HepG2 (cell line): ENCODE measurements at regions not wholly inside any gene's neighbourhood (a gene's known extent, or its start where the extent isn't known, plus 50 kb on each side); places are given as distances from the start of the nearest gene placed in this dataset.

Experiments
- ATAC-seq: fragments of 200-7000 bp; cut with Tn5 transposase; 3 replicates; pipeline ENCODE4 v1.9.1; 2020; ENCODE audit warnings: mild to moderate bottlenecking, moderate library complexity
- BruUV-seq: library from RNA; stranded (reverse); fragments of 400-500 nt; replicated peaks from 2 replicates; lab custom pipeline; 2021; lab: Mats Ljungman, UMichigan
- CTCF ChIA-PET: fragments of 300-600 bp; formaldehyde crosslinking; extraction: SDS; loops from one replicate; lab custom pipeline; 2021; ENCODE audit warnings: low total read pairs, inconsistent platforms, low intra/inter-chr PET ratio; lab: Yijun Ruan, JAX
- POLR2A ChIA-PET: fragments of 350-600 bp; sonication (Branson Sonifier 250); formaldehyde crosslinking; loops from one replicate; lab custom pipeline; 2020; ENCODE audit warnings: antibody characterized with exemption, inconsistent platforms; lab: Yijun Ruan, JAX
- DNase-seq: peaks from one replicate; pipeline ENCODE4 v3.0.0-alpha.2; 2015; ENCODE audit warnings: low spot score
- FAIRE-seq: peaks from 3 replicates; lab custom pipeline; 2011; peaks lifted over from hg19 to GRCh38; lab: Jason Lieb, UNC
- H2AFZ ChIP-seq: one replicate; pipeline ENCODE4 v1.6.1; 2011; ENCODE audit warnings: low read length, inconsistent platforms
- H3K27ac ChIP-seq: fragments of 300-600 bp; 3 replicates; pipeline ENCODE4 v1.8.0; 2011; ENCODE audit warnings: mixed run types, mild to moderate bottlenecking, mixed read lengths, low read length, inconsistent platforms; ENCODE audit not compliant: insufficient read depth; ENCODE audit errors: extremely low read length
- H3K27me3 ChIP-seq, 2 experiments: fragments of 200-600 bp in 1 of 2; 2 replicates in 1 of 2; 3 replicates in 1 of 2; pipeline versions ENCODE4 v1.6.0 to v1.8.0; 2011; ENCODE audit warnings: low read length in 2 of 2, mild to moderate bottlenecking in 2 of 2, moderate library complexity in 2 of 2, inconsistent platforms in 1 of 2; ENCODE audit not compliant: insufficient read depth in 2 of 2, control insufficient read depth in 1 of 2
- H3K36me3 ChIP-seq, 2 experiments: fragments of 200-600 bp in 1 of 2; replicated peaks in 1 of 2; 2 replicates in 1 of 2; 3 replicates in 1 of 2; pipeline versions ENCODE4 v1.5.1 to v1.8.0; 2011; ENCODE audit warnings: low read length in 2 of 2, inconsistent platforms in 1 of 2; ENCODE audit not compliant: insufficient read depth in 2 of 2, control insufficient read depth in 1 of 2
- H3K4me1 ChIP-seq: 2 replicates; pipeline ENCODE4 v1.5.1; 2012; ENCODE audit warnings: low read length, inconsistent platforms; ENCODE audit not compliant: insufficient read depth
- H3K4me2 ChIP-seq: 2 replicates; pipeline ENCODE4 v1.6.0; 2011; ENCODE audit warnings: low read depth, low read length, inconsistent platforms
- H3K4me3 ChIP-seq, 3 experiments: fragments of 200-600 bp in 1 of 3; sonication (generic), shearing (Covaris generic) in 1 of 3; replicated peaks in 1 of 3; 2 replicates each; pipeline ENCODE4 v1.5.1; 2011 to 2016; ENCODE audit warnings: low read length in 3 of 3, inconsistent platforms in 2 of 3, low read depth in 2 of 3, mild to moderate bottlenecking in 2 of 3, control low read depth in 1 of 3, mixed read lengths in 1 of 3; ENCODE audit not compliant: insufficient read depth in 1 of 3
- H3K79me2 ChIP-seq: one replicate; pipeline ENCODE4 v1.6.1; 2011; ENCODE audit warnings: low read length, inconsistent platforms; ENCODE audit not compliant: insufficient read depth
- H3K9ac ChIP-seq: 2 replicates; pipeline ENCODE4 v1.6.0; 2011; ENCODE audit warnings: mild to moderate bottlenecking, low read depth, low read length, inconsistent platforms; ENCODE audit not compliant: insufficient read depth
- H3K9me3 ChIP-seq: 2 replicates; pipeline ENCODE4 v1.5.1; 2012; ENCODE audit warnings: mild to moderate bottlenecking, low read length
- H4K20me1 ChIP-seq: 2 replicates; pipeline ENCODE4 v1.6.0; 2011; ENCODE audit warnings: inconsistent platforms, mild to moderate bottlenecking, low read length, moderate library complexity; ENCODE audit not compliant: insufficient read depth
- BHLHE40 ChIP-seq: IDR thresholded peaks from 2 replicates; pipeline ENCODE4 v1.6.1; 2011; ENCODE audit warnings: low read length, improper control_type of control experiment
- HMG20A ChIP-seq: IDR thresholded peaks from 2 replicates; pipeline ENCODE4 v1.6.1; 2016; ENCODE audit warnings: borderline replicate concordance
- MYC ChIP-seq: sonication (generic); formaldehyde crosslinking; IDR thresholded peaks from 2 replicates; pipeline ENCODE4 v1.9.0; 2021; ENCODE audit warnings: missing genetic modification reagents, borderline replicate concordance
- RFX3 ChIP-seq: IDR thresholded peaks from 2 replicates; pipeline ENCODE4 v1.6.1; 2016; ENCODE audit warnings: missing biosample characterization, missing genetic modification reagents
- SMAD9 ChIP-seq: sonication (generic); formaldehyde crosslinking; IDR thresholded peaks from 2 replicates; pipeline ENCODE4 v1.5.1; 2020; ENCODE audit warnings: mild to moderate bottlenecking, missing genetic modification reagents
- TAF1 ChIP-seq: sonication (generic); formaldehyde crosslinking; IDR thresholded peaks from 2 replicates; pipeline ENCODE4 v1.4.0; 2020; ENCODE audit warnings: missing genetic modification reagents
- TEAD2 ChIP-seq: sonication (generic); formaldehyde crosslinking; IDR thresholded peaks from 2 replicates; pipeline ENCODE4 v1.9.0; 2021; ENCODE audit warnings: missing genetic modification reagents
- THYN1 ChIP-seq: sonication (generic); formaldehyde crosslinking; IDR thresholded peaks from 2 replicates; pipeline ENCODE4 v1.8.1; 2023; ENCODE audit warnings: low read depth, mild to moderate bottlenecking, moderate library complexity, missing genetic modification reagents, borderline replicate concordance
- ZMYM2 ChIP-seq: sonication (generic); formaldehyde crosslinking; IDR thresholded peaks from 2 replicates; pipeline ENCODE4 v1.8.0; 2022; ENCODE audit warnings: mild to moderate bottlenecking, missing genetic modification reagents
- ZNF124 ChIP-seq: sonication (generic); formaldehyde crosslinking; IDR thresholded peaks from 2 replicates; pipeline ENCODE4 v1.4.0; 2020; ENCODE audit warnings: missing genetic modification reagents
- ZNF557 ChIP-seq: sonication (generic); formaldehyde crosslinking; IDR thresholded peaks from 2 replicates; pipeline ENCODE4 v1.4.0; 2020; ENCODE audit warnings: missing genetic modification reagents
- ZNF567 ChIP-seq: sonication (generic); formaldehyde crosslinking; IDR thresholded peaks from 2 replicates; pipeline ENCODE4 v1.8.1; 2023; ENCODE audit warnings: mild to moderate bottlenecking, missing genetic modification reagents, borderline replicate concordance
- ZNF569 ChIP-seq: sonication (generic); formaldehyde crosslinking; IDR thresholded peaks from 2 replicates; pipeline ENCODE4 v1.5.0; 2020; ENCODE audit warnings: mild to moderate bottlenecking, missing genetic modification reagents, moderate library complexity, borderline replicate concordance
- WGBS: methylation state at CpG from one replicate; pipeline ENCODE4 v1.1.6; 2017; ENCODE audit warnings: low lambda C conversion rate; 5-methylcytosine and 5-hydroxymethylcytosine counted together
- in situ Hi-C: cut with HindIII; loops from 2 replicates; pipeline ENCODE4 v1.10.0; 2017; ENCODE audit warnings: low pct_unique_long_range_greater_than_20kb; ENCODE audit not compliant: extremely low pct_ligation_motif_present
- intact Hi-C: fragments of 100-400 bp; cut with micrococcal nuclease; formaldehyde crosslinking; loops from one replicate; pipeline ENCODE4 v1.10.0; 2022; ENCODE audit not compliant: unreplicated experiment
- TF ChIP-seq, protein P1 (sequence below): sonication (generic); formaldehyde crosslinking; IDR thresholded peaks from 2 replicates; pipeline ENCODE4 v1.8.0; 2023; ENCODE audit warnings: mild to moderate bottlenecking, missing genetic modification reagents
- TF ChIP-seq, protein P2 (sequence below): sonication (generic); formaldehyde crosslinking; IDR thresholded peaks from 2 replicates; pipeline ENCODE4 v1.5.0; 2020; ENCODE audit warnings: missing genetic modification reagents, mild to moderate bottlenecking, borderline replicate concordance
- TF ChIP-seq, protein P3 (sequence below): sonication (generic); formaldehyde crosslinking; IDR thresholded peaks from 2 replicates; pipeline ENCODE4 v1.4.0; 2020; ENCODE audit warnings: mild to moderate bottlenecking, missing genetic modification reagents
- TF ChIP-seq, protein P4 (sequence below): sonication (generic); formaldehyde crosslinking; IDR thresholded peaks from 2 replicates; pipeline ENCODE4 v1.4.0; 2020; ENCODE audit warnings: missing genetic modification reagents; ENCODE audit errors: not compliant biosample characterization

DNA sequence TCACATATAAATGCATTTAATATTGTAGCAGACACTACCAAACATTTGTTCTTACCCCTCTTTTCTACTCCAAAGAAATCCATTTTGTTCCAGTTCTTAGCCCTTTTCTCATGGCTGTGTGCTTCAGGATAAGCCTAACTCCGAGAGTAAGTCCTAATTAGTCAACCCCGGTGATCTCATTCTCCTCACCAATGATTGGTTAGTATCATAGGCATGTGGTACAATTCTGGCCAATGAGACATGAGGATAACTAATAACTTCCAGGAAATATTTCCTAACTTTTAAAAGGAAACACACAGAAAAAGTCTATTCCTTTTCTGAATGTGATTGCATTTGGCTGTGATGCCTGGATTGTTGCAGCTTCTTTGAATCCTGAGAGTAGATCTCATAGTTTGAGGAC lies 116.0 kb downstream of the GPR63 start (continued):
- TF ChIP-seq, protein P1, sequence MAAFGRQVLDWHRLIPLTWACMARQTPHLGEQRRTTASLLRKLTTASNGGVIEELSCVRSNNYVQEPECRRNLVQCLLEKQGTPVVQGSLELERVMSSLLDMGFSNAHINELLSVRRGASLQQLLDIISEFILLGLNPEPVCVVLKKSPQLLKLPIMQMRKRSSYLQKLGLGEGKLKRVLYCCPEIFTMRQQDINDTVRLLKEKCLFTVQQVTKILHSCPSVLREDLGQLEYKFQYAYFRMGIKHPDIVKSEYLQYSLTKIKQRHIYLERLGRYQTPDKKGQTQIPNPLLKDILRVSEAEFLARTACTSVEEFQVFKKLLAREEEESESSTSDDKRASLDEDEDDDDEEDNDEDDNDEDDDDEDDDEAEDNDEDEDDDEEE, result no peak
- TF ChIP-seq ZNF557 (CRISPR knock-in tag) (no peak), TAF1 (CRISPR knock-in tag) (no peak), TEAD2 (CRISPR knock-in tag) (no peak), RFX3 (CRISPR knock-in tag) (no peak), ZNF569 (CRISPR knock-in tag) (no peak), SMAD9 (CRISPR knock-in tag) (no peak), MYC (CRISPR knock-in tag) (no peak), ZMYM2 (CRISPR knock-in tag) (no peak), THYN1 (no peak), ZNF124 (CRISPR knock-in tag) (no peak), ZNF567 (no peak), HMG20A (CRISPR knock-in tag) (no peak)

DNA sequence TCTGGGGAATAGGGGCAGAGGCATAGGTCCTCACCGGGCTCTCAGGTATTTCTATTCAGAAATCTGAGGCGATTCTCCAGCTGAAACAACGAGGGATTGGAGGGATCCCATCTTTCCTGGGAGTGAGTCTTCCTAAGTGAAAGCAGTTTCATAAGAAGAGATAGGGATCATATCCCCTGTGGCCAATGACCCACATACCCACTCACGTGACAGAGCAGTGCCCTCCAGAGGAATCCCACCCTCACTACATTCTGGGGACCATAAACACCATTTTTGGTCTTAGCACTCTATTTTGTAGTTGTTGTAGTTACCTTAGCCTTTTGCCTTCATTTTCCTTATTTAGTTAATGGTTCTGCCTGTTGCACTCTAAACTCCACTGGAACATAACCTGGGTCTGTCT lies 121.1 kb downstream of the GPR63 start:
- ChIA-PET POLR2A (no interaction called here), CTCF (no interaction called here)
- no peaks in the 10 kb centered on the region for H3K27me3 ChIP-seq
- no peaks in the 10 kb centered on the region for H3K79me2 ChIP-seq
- intact Hi-C loops (no loop called here), in situ Hi-C loops (no loop called here)
- H3K4me2 ChIP-seq, result no peak overlapping the region
- BruUV-seq, result no TSS peak
- no peak overlapping the region for H3K9ac ChIP-seq
- TF ChIP-seq, protein P2, sequence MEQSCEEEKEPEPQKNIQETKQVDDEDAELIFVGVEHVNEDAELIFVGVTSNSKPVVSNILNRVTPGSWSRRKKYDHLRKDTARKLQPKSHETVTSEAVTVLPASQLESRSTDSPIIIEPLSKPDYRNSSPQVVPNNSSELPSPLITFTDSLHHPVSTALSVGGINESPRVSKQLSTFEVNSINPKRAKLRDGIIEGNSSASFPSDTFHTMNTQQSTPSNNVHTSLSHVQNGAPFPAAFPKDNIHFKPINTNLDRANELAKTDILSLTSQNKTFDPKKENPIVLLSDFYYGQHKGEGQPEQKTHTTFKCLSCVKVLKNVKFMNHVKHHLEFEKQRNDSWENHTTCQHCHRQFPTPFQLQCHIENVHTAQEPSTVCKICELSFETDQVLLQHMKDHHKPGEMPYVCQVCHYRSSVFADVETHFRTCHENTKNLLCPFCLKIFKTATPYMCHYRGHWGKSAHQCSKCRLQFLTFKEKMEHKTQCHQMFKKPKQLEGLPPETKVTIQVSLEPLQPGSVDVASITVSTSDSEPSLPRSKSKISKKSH, result no peak
- TF ChIP-seq, protein P3, sequence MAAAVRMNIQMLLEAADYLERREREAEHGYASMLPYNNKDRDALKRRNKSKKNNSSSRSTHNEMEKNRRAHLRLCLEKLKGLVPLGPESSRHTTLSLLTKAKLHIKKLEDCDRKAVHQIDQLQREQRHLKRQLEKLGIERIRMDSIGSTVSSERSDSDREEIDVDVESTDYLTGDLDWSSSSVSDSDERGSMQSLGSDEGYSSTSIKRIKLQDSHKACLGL (CRISPR knock-in tag), result no peak
- TF ChIP-seq BHLHE40, result peak; percentile 61; the same call in 1 of the 2 replicates
- TF ChIP-seq, protein P4, sequence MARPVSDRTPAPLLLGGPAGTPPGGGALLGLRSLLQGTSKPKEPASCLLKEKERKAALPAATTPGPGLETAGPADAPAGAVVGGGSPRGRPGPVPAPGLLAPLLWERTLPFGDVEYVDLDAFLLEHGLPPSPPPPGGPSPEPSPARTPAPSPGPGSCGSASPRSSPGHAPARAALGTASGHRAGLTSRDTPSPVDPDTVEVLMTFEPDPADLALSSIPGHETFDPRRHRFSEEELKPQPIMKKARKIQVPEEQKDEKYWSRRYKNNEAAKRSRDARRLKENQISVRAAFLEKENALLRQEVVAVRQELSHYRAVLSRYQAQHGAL (CRISPR knock-in tag), result no peak
- no peak for DNase-seq
- no peaks in the 10 kb centered on the region for H3K9me3 ChIP-seq
- ATAC-seq, result no peak
- no peak overlapping the region for H3K27ac ChIP-seq
- no peaks in the 10 kb centered on the region for H3K4me1 ChIP-seq
- no peaks in the 10 kb centered on the region for H3K36me3 ChIP-seq
- 20% methylated on average over 1 of the region's 4 CpGs for WGBS
- no peak overlapping the region for H3K4me3 ChIP-seq
- no peak for FAIRE-seq
- no peaks in the 10 kb centered on the region for H4K20me1 ChIP-seq
- H2AFZ ChIP-seq, result no peak overlapping the region
